ENCODE measurements at regions not wholly inside any gene's neighbourhood (a gene's known extent, or its start where the extent isn't known, plus 50 kb on each side); places are given as distances from the start of the nearest gene placed in this dataset.

GRCh38 chr14:65249471-65250161 is 147.3 kb upstream of the MAX start:
- Histone ChIP-seq H4K91ac (ENCODE audit: insufficient read depth, low read depth, low read length) (no peak overlapping the region), H2AFZ (replicated peaks; ENCODE audit: low read length, poor library complexity) (no peak overlapping the region), H3K18ac (ENCODE audit: low read depth, low read length) (no peak overlapping the region), H3K23ac (ENCODE audit: low read depth, low read length) (no peak overlapping the region), H2AK5ac (ENCODE audit: low read depth, low read length) (no peak overlapping the region), H3K27ac (ENCODE audit: insufficient read depth, low read length) (no peak overlapping the region), H4K5ac (ENCODE audit: low read depth, low read length) (no peak overlapping the region), H3K27me3 (ENCODE audit: control insufficient read depth, insufficient read depth, low read length) (no peaks in the 10 kb centered on the region), H2BK120ac (ENCODE audit: low read depth, low read length) (no peak overlapping the region), H2BK5ac (ENCODE audit: low read depth, low read length, poor library complexity, severe bottlenecking) (no peak overlapping the region), H3K9me1 (ENCODE audit: insufficient read depth, low read length) (0 out of 2 replicates have a peak, but pooled peaks cover 3% of the 10 kb centered on the region), H2AK9ac (replicated peaks; ENCODE audit: low read depth, low read length, poor library complexity) (no peak overlapping the region), H3K4me2 (ENCODE audit: low read depth, low read length) (no peak overlapping the region), H4K20me1 (ENCODE audit: insufficient read depth, low read length) (no peaks in the 10 kb centered on the region), H3K9me3 (ENCODE audit: control insufficient read depth, insufficient read depth, low read length) (no peaks in the 10 kb centered on the region), H3K9ac (ENCODE audit: low read depth, low read length) (no peak overlapping the region), H3K36me3 (ENCODE audit: control insufficient read depth, insufficient read depth, low read length) (no peaks in the 10 kb centered on the region), H3K14ac (replicated peaks; ENCODE audit: low read depth, low read length) (no peak overlapping the region), H3K4me3 (ENCODE audit: insufficient read depth, low read depth, low read length) (no peak overlapping the region), H3K56ac (ENCODE audit: extremely low read depth, insufficient read depth, low read length) (no peak overlapping the region), H3K79me1 (ENCODE audit: low read depth in 1 of 2, low read length in 2 of 2) (no peaks in the 10 kb centered on the region), H3K4me1 (ENCODE audit: control insufficient read depth, insufficient read depth, low read length) (peaks cover 3% of the 10 kb centered on the region), H4K8ac (ENCODE audit: low read depth in 2 of 2, low read length in 2 of 2) (no peak overlapping the region), H3K4ac (ENCODE audit: low read depth, low read length) (no peak overlapping the region), H2BK20ac (ENCODE audit: low read depth, low read length) (no peak overlapping the region), H2BK15ac (ENCODE audit: low read depth, low read length) (no peak overlapping the region)
- BruUV-seq (replicated peaks) = no TSS peak
- ChIA-PET POLR2A (ENCODE audit: unreplicated experiment) (no interaction called here), CTCF (no interaction called here)
- TF ChIP-seq POLR2A (IDR thresholded peaks at IDR 0.05; ENCODE audit: low read depth, low read length) (no peak), FOS (IDR thresholded peaks at IDR 0.05; ENCODE audit: low read depth, low read length) (no peak), RFX5 (IDR thresholded peaks at IDR 0.05; ENCODE audit: low read depth, low read length) (no peak), USF2 (IDR thresholded peaks at IDR 0.05; ENCODE audit: low read depth, low read length) (no peak), MAZ (IDR thresholded peaks at IDR 0.05; ENCODE audit: borderline replicate concordance, low read depth, low read length) (no peak), BHLHE40 (IDR thresholded peaks at IDR 0.05; ENCODE audit: low read depth, low read length) (no peak), CTCF (conservative IDR thresholded peaks at IDR 0.05; ENCODE audit: low read depth, low read length) (no peak), MXI1 (IDR thresholded peaks at IDR 0.05; ENCODE audit: borderline replicate concordance, low read depth, low read length) (no peak), CHD1 (IDR thresholded peaks at IDR 0.05; ENCODE audit: low read depth, low read length) (no peak), SMC3 (IDR thresholded peaks at IDR 0.05; ENCODE audit: low read depth, low read length) (no peak), MAFK (IDR thresholded peaks at IDR 0.05; ENCODE audit: low read depth, low read length) (no peak), CEBPB (IDR thresholded peaks at IDR 0.05; ENCODE audit: low read depth, low read length) (no peak), RAD21 (IDR thresholded peaks at IDR 0.05; ENCODE audit: low read length) (no peak), RCOR1 (IDR thresholded peaks at IDR 0.05; ENCODE audit: insufficient replicate concordance, low read length) (no peak), NFE2L2 (IDR thresholded peaks at IDR 0.05; ENCODE audit: low read depth, low read length) (no peak)
- TF ChIP-seq, protein P1, sequence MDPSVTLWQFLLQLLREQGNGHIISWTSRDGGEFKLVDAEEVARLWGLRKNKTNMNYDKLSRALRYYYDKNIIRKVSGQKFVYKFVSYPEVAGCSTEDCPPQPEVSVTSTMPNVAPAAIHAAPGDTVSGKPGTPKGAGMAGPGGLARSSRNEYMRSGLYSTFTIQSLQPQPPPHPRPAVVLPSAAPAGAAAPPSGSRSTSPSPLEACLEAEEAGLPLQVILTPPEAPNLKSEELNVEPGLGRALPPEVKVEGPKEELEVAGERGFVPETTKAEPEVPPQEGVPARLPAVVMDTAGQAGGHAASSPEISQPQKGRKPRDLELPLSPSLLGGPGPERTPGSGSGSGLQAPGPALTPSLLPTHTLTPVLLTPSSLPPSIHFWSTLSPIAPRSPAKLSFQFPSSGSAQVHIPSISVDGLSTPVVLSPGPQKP (IDR thresholded peaks at IDR 0.05; ENCODE audit: borderline replicate concordance, low read depth, low read length) = no peak
- WGBS, 2 experiments (ENCODE audit: extremely low coverage in 2 of 2, insufficient read length in 1 of 2) = 80% methylated on average over 1 of the region's 5 CpGs; no CpG with 5 or more reads in 1 of the 2 experiments
- intact Hi-C loops (cut with micrococcal nuclease) = no loop called here
- no peak for ATAC-seq (ENCODE audit: low read depth)
- dilution Hi-C loops (cut with HindIII; ENCODE audit: low sequenced_read_pairs, unreplicated experiment) = no loop called here
- in situ Hi-C loops (cut with MboI; ENCODE audit: low sequenced_read_pairs) = no loop called here
- DNase-seq = no peak

All from IMR-90 (cell line).